HG02973 (cell line): ENCODE measurements at regions not wholly inside any gene's neighbourhood (a gene's known extent, or its start where the extent isn't known, plus 50 kb on each side); places are given as distances from the start of the nearest gene placed in this dataset.

Experiments
- ATAC-seq: cut with Tn5 transposase; IDR thresholded peaks from one replicate; pipeline ENCODE4 v1.9.1; 2021; ENCODE audit warnings: moderate library complexity; ENCODE audit not compliant: unreplicated experiment

- ATAC-seq = no peak
Measured at GRCh38 chr1:5436808-5437207, 555.4 kb downstream of the NPHP4 start.

DNA sequence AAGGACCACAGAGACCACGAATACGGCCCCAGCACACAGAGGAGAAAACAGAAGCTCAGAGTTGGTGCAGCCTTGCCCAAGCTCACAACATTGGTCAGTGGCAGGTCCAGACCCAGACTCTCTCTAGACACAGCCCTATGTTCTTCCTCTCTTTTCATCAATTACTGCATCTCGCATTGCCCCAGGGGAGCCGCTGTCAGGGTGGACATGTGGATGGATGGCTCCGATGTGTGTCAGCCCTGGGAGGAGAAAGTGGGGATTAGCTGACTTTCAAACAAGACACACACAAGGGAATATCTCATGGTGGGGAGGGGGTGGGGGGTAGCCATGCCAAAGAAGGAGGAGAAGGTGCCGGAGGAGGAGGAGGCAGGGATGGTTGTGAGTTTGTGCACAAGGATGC lies 556.8 kb downstream of the NPHP4 start:
- ATAC-seq = no peak

GRCh38 chr1:5432436-5432835 lies 559.8 kb downstream of the NPHP4 start:
- ATAC-seq = no peak

- ATAC-seq = no peak
Measured at GRCh38 chr1:5430911-5431697, 561.1 kb downstream of the NPHP4 start.

DNA sequence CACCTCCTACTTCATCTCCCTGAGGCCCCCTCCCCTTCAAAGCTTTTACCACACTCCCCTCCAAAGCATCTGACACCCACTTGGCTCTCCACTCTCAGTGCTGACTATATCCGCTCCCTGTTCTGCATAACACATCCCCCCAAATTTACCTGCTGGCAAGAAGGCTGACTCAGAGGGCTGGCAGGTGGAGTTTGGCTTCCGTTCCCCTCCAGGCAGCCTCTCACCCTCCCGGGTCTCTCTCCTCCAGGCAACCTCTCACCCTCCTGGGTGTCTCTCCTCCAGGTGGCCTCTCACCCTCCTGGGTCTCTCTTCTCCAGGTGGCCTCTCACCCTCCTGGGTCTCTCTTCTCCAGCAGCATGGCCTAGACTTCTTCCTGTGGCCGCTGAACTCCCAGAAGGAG lies 562.1 kb downstream of the NPHP4 start:
- ATAC-seq = no peak

GRCh38 chr1:5428351-5428750 lies 563.9 kb downstream of the NPHP4 start:
- no peak for ATAC-seq

- ATAC-seq = no peak
Measured at GRCh38 chr1:5427026-5427613, 565.1 kb downstream of the NPHP4 start.

- no peak for ATAC-seq
Measured at GRCh38 chr1:5424802-5425703, 567.2 kb downstream of the NPHP4 start.

- ATAC-seq = no peak
Measured at GRCh38 chr1:5423109-5423508, 569.1 kb downstream of the NPHP4 start.

- no peak for ATAC-seq
Measured at GRCh38 chr1:5419501-5419900, 572.7 kb downstream of the NPHP4 start.

DNA sequence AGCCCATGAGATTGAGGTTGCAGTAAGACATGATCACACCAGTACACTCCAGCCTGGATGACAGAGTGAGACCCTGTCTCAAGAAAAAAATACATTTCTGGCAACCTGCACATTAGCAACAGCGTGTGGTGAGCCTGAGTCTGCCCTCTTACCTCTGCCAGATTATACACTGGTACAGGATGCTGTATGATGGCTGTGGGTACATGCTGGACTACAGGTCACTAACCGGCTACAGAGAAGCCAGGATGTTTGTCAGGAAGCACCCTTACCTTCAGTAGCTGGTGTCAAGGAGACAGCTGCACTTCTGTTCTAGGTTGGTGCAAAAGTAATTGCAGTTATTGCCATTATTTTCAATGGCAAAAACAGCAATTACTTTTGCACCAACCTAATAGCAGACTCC lies 575.7 kb downstream of the NPHP4 start:
- no peak for ATAC-seq

DNA sequence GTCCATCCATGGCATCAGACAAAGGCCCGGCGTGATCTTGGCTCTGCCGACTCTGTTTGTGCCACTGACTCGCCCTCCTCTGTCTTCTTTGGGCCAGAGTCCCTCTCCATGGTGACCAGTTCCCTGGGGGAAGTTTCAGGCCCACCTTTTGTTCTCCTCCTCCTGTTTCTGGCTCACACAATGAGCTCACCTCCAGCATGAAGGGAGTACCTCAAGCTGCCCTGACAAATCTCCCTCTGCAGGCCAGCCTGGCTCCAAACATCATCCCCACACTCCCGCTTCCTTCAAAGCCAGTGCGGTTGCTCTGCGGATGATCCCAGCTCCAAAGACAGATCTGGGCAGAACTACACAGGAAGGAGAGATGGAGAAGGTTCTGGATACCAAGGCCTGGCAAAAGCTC lies 576.6 kb downstream of the NPHP4 start:
- no peak for ATAC-seq

DNA sequence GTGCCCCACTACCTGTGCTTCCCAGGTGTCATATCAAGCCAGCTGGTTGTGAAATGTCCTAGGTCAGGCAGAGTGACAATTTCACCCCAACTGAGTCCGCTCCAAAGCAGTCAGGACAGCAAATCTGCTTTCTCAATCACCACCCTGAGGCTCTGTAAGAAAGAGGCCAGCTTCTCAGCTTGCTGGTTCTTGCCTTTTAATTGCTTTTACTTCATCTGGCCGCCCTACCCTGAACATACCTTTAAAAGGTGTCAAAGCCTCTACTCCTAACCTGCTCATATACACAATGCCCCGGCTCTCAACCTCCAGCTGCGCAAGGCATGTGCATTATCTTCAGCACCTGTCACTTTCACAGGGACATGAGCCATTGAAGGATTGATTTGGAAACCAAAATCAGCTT lies 581.6 kb downstream of the NPHP4 start:
- no peak for ATAC-seq

DNA sequence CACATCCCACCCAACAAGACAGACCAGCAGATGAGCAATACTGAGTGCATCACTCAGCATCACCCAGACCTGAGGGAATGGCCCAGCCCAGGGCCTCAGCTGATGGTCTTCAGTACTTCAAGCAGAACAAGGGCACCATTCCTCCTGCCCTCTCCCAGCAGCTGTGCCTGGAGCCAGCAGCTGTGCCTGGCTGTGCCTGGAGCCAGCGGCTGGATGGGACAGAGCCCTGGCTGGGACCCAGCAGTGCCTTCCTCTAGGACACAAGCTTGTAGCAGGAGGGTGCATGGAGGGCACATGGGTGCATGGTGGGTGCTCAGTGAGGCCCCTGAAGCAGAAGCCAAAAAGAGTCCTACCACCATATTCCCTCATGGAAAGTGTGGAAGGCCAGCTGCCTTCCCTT lies 583.8 kb downstream of the NPHP4 start:
- no peak for ATAC-seq

GRCh38 chr1:5405263-5405662 lies 587.0 kb downstream of the NPHP4 start:
- no peak for ATAC-seq

DNA sequence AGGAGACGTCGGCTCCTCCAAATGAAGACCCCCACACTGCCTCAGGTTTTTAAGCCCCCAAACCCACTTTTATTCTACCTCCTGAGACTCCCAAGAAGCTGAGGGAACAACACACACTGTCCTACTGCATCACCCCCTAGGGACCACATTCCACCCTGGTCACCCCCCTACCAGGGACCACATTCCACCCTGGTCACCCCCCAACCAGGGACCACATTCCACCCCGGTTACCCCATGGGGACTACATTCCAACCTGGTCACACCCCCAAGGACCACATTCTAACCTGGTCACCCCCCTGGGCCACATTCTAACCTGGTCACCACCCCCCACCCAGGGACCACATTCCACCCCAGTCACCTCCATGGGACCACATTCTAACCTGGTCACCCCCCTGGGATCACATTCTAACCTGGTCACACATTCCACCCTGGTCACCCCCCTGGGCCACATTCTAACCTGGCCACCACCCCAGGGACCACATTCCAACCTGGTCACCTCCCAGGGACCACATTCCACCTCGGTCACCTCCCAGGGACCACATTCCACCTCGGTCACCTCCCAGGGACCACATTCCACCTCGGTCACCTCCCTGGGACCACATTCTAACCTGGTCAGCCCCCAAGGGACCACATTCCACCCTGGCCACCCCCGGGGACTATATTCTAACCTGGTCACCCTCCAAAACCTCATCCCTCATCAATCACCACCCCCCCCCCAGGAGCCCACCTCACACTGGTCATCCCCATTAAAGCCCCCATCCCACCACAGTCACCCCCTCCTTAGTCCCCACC lies 587.6 kb downstream of the NPHP4 start:
- no peak for ATAC-seq

DNA sequence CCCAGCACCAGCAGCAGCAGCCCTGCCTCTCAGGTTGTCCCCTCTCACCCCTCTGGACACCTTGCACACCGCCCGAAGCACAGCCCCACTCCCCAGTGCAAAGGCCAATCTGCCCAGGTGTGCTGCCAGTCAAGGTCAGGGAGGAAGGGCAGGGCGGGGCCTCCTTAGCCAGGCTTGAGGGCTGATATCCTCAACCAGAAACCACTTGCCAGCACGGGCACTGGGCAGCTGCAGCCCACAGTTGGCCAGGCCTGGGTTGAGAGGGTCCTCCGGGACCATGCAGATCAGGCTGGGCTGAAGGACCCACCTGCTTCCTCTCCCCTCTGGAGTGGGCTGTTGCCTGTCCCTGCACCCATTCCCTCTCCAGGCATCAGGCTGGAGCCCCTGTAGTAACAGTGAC lies 588.3 kb downstream of the NPHP4 start:
- no peak for ATAC-seq

GRCh38 chr1:5402618-5403017 lies 589.6 kb downstream of the NPHP4 start:
- ATAC-seq = no peak

DNA sequence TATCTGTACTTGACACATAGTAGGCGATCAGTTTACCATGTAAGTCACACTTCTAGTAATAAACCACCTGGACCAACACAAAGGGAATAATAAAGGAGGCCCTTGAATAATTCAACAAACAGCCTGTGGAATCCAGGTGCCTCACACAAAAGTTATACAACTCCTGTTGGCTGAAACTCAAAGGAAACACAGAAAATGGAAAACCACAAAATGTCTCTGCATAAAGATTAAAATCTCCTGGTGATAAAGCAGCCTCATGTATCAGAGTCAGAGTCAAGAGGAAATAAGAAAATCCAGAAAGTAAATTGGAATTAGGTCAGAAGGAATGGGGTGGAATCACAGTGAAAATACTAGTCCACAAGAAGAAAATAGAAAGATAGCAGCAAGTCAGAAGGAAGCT lies 592.5 kb downstream of the NPHP4 start:
- ATAC-seq = no peak

GRCh38 chr1:5396593-5396992 lies 595.6 kb downstream of the NPHP4 start:
- no peak for ATAC-seq

- no peak for ATAC-seq
Measured at GRCh38 chr1:5394111-5394510, 598.1 kb downstream of the NPHP4 start.
